Left ventricle myocardium inferior (tissue), 1 donor: ENCODE measurements at regions not wholly inside any gene's neighbourhood (a gene's known extent, or its start where the extent isn't known, plus 50 kb on each side); places are given as distances from the start of the nearest gene placed in this dataset.

ENCODE experiments used
- DNase-seq: peaks from one replicate; pipeline ENCODE4 v3.0.0-alpha.2; 2020
- H3K27ac ChIP-seq: fragments of 200-600 bp; replicated peaks from 2 replicates; pipeline ENCODE4 v1.8.0; 2021
- H3K27me3 ChIP-seq: fragments of 200-600 bp; 2 replicates; pipeline ENCODE4 v1.8.0; 2021; ENCODE audit warnings: low read depth
- H3K36me3 ChIP-seq: fragments of 200-600 bp; 2 replicates; pipeline ENCODE4 v1.8.0; 2021
- H3K4me1 ChIP-seq: fragments of 200-600 bp; 2 replicates; pipeline ENCODE4 v1.8.0; 2021
- H3K4me3 ChIP-seq: fragments of 200-600 bp; 2 replicates; pipeline ENCODE4 v1.8.0; 2021; ENCODE audit warnings: mild to moderate bottlenecking, moderate library complexity
- H3K9me3 ChIP-seq: fragments of 200-600 bp; replicated peaks from 2 replicates; pipeline ENCODE4 v1.8.0; 2021
- intact Hi-C: fragments of 100-400 bp; cut with micrococcal nuclease; formaldehyde crosslinking; loops from one replicate; pipeline ENCODE4 v1.11.0; 2022
- TF ChIP-seq, protein P1 (sequence below): fragments of 200-600 bp; IDR thresholded peaks from 2 replicates; pipeline ENCODE4 v1.8.0; 2021; ENCODE audit warnings: antibody characterized with exemption, mild to moderate bottlenecking, borderline replicate concordance
- donor health status: DM: no; HTN: yes; CAD: no; lungs with severe emphysema.

DNA sequence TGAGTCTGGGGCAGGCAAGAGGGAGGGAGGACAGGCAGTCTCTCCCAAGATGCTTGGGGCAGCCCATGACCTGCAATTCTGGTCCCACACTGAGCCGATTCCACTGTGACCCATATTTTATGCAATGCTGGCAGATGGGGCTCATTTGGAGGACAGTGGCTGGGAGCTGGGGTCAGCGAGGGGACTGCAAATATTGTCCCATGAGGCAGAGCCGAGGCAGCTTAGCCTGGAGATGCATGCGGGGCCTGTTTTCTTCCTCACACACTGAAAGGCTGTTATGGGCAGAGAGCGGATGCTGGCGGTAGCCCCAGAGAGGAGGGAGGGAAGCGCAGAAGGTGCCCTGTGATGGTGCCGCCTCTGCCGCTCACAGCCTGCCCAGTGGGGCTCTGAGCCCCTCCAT lies 128.5 kb upstream of the POU3F1 start:
- Histone ChIP-seq H3K9me3 (no peaks in the 10 kb centered on the region), H3K4me1 (no peaks in the 10 kb centered on the region), H3K36me3 (no peaks in the 10 kb centered on the region), H3K27me3 (peaks cover 28% of the 10 kb centered on the region), H3K4me3 (no peak overlapping the region), H3K27ac (no peak overlapping the region)
- DNase-seq: no peak
- intact Hi-C loops: no loop called here
- TF ChIP-seq, protein P1, sequence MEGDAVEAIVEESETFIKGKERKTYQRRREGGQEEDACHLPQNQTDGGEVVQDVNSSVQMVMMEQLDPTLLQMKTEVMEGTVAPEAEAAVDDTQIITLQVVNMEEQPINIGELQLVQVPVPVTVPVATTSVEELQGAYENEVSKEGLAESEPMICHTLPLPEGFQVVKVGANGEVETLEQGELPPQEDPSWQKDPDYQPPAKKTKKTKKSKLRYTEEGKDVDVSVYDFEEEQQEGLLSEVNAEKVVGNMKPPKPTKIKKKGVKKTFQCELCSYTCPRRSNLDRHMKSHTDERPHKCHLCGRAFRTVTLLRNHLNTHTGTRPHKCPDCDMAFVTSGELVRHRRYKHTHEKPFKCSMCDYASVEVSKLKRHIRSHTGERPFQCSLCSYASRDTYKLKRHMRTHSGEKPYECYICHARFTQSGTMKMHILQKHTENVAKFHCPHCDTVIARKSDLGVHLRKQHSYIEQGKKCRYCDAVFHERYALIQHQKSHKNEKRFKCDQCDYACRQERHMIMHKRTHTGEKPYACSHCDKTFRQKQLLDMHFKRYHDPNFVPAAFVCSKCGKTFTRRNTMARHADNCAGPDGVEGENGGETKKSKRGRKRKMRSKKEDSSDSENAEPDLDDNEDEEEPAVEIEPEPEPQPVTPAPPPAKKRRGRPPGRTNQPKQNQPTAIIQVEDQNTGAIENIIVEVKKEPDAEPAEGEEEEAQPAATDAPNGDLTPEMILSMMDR: no peak

DNA sequence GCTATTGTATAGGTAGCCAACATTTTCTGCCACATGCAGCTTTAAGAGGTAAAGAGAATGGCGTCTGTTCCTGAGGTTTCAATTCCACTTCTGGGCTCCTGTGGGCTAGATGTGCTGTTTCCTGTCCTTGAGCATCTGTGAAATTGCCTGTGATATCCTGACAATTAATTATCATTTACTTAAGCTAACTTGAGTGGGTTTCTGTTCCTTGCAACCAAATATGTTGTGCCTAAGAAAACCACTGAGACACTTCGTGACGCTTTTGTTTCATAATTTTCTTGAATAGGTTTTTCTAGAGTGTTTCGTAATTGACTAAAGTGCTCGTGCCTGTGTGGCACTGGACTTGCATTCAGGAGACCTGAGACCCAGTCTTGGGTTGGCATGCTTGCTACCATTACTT lies 127.3 kb upstream of the POU3F1 start:
- Histone ChIP-seq H3K27ac (no peak overlapping the region), H3K4me1 (no peaks in the 10 kb centered on the region), H3K4me3 (no peak overlapping the region), H3K36me3 (no peaks in the 10 kb centered on the region), H3K27me3 (peaks cover 22% of the 10 kb centered on the region), H3K9me3 (no peaks in the 10 kb centered on the region)
- no peak for DNase-seq
- intact Hi-C loops: no loop called here
- TF ChIP-seq, protein P1: no peak

DNA sequence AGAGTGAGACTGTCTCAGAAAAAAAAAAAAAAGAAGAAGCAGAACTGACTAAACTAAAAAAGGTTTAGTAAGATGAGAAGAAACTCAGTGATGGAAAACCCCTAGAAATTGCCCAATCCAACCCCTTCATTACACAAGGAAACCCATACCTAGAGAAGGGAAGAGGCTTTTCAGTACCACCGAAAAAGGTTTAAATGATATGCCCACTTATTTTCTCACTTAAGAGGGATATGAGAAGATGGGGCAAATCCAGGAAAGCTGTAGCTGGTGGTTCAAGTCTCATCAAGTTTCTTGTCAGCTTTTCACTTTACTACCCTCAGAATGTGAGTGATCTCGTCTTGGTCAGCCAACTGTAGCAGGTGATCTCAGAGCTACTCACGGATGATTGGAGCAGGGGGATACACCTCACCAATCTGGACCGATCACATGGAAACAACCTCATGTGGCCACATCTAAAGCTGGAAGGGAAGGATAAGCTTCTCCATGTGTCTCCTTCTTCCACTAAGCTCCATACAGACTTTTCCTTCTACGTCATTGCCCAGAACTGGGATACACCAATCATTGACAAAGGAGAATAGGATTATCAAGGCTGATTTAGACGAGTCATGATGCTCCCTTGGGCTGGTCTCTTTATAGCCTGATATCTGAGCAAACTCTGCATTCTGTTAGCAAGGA lies 126.7 kb upstream of the POU3F1 start:
- Histone ChIP-seq H3K9me3 (no peaks in the 10 kb centered on the region), H3K4me3 (no peak overlapping the region), H3K27ac (no peak overlapping the region), H3K4me1 (no peaks in the 10 kb centered on the region), H3K27me3 (peaks cover 23% of the 10 kb centered on the region), H3K36me3 (no peaks in the 10 kb centered on the region)
- TF ChIP-seq, protein P1: no peak
- DNase-seq: no peak
- intact Hi-C loops: no loop called here

DNA sequence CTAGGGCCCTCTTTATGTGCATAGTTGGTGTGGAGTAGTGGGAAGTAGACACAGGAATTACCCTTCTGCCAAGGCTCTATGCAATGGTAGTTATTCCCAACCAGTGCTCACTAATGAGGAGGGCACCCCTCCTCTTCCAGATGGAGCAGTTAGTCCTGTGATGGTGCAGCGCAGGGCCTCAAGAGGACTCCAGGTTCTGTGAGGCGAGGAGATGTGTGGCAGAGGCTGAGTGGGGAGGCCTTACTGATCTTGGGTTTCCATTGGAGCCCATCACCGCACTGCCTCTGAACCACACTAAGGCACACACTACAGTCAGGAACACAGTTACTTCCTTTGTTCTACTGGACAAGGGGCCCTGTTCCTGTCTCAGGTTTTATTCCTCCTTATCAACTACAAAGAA lies 122.5 kb upstream of the POU3F1 start:
- Histone ChIP-seq H3K4me1 (no peaks in the 10 kb centered on the region), H3K4me3 (no peak overlapping the region), H3K27me3 (peaks cover 46% of the 10 kb centered on the region), H3K9me3 (no peaks in the 10 kb centered on the region), H3K36me3 (no peaks in the 10 kb centered on the region), H3K27ac (no peak overlapping the region)
- TF ChIP-seq, protein P1: no peak
- DNase-seq: no peak
- intact Hi-C loops: no loop called here

DNA sequence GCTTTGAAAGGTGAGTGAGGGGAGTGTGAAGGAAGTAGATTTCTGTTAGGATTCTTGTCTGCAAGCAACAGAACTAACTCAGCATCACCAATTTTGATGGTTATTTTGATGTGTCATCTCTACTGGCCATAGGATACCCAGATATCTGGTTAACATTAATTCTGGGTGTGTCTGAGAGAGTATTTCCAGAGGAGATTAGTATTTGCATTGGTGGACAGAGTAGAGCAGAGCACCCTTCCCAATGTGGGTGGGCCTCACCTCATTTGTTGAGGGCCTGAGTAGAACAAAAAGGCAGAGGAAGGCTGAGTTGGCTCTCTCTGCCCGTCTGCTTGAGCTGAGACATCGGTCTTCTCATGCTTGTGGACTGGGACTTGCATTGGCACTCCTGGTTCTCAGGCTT lies 121.8 kb upstream of the POU3F1 start:
- DNase-seq: no peak
- intact Hi-C loops: no loop called here
- H3K36me3 ChIP-seq: no peaks in the 10 kb centered on the region
- no peak overlapping the region for H3K27ac ChIP-seq
- H3K4me1 ChIP-seq: no peaks in the 10 kb centered on the region
- no peak overlapping the region for H3K4me3 ChIP-seq
- TF ChIP-seq, protein P1: no peak
- no peaks in the 10 kb centered on the region for H3K9me3 ChIP-seq
- peaks cover 47% of the 10 kb centered on the region for H3K27me3 ChIP-seq
